ENCODE measurements at regions not wholly inside any gene's neighbourhood (a gene's known extent, or its start where the extent isn't known, plus 50 kb on each side); places are given as distances from the start of the nearest gene placed in this dataset.

- no peak for DNase-seq (ENCODE audit: low spot score)
These were observed 147.2 kb downstream of the C9orf50 start for GRCh38 chr9:129473523-129474244.

- DNase-seq (ENCODE audit: low spot score) = no peak
These were observed 148.2 kb downstream of the C9orf50 start for GRCh38 chr9:129472651-129473102.

DNA sequence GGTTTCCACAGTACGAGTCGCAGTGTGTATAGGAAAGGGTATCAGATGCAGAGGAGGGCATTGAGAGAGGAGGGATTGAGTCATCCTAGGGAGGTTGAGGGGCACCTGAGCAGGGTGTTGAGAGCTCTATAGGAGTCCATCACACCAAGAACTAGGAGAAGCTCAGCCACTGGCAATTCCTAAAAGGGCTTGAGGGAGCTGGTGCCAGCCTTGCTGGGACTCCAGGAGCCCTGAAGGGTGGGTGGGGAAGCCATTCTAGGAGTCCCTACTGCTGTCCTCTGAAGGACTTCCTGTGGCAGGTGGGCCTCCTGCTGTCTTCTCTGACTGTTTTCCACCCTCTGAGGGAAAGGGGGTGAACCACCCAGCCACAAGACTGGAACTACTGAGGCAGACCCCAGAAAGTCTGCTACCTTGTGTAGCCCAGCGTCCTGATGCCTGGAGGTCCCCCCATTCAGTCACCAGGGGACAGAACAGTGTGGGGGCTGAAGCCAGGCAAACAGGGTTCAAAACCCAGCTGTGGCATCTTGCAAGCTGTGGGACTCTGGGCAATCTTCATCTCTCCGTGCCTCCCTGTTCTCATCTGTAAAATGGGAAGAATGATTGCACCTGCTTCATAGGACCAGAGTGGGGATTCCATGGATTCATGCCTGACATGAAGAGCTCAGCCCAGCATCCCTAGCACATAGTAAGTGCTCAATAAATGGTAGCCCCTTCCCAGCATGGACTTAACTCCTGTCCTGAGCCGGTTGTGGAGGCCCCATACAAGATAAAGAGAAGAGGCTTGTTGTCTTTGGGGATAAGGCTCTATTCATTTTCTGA lies 149.5 kb downstream of the C9orf50 start:
- no peak for DNase-seq (ENCODE audit: low spot score)

DNA sequence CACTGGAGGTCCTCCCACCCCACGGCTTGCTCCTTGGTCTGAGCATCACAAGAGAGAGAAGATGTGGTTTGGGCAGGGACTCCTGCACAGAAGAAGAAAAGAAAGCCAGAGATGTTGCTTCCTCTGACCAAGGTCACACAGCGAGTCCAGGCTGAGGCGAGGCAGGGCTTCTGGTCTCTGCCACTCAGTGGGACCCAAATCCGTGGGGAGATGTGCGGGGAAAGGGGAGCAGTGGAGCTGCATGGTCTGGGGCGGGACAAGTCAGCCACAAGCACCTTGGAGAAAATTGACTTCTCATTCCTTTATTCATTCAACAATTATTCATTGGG lies 150.9 kb downstream of the C9orf50 start:
- DNase-seq (ENCODE audit: low spot score) = no peak

GRCh38 chr9:129469188-129469987 lies 151.5 kb downstream of the C9orf50 start:
- no peak for DNase-seq (ENCODE audit: low spot score)

DNA sequence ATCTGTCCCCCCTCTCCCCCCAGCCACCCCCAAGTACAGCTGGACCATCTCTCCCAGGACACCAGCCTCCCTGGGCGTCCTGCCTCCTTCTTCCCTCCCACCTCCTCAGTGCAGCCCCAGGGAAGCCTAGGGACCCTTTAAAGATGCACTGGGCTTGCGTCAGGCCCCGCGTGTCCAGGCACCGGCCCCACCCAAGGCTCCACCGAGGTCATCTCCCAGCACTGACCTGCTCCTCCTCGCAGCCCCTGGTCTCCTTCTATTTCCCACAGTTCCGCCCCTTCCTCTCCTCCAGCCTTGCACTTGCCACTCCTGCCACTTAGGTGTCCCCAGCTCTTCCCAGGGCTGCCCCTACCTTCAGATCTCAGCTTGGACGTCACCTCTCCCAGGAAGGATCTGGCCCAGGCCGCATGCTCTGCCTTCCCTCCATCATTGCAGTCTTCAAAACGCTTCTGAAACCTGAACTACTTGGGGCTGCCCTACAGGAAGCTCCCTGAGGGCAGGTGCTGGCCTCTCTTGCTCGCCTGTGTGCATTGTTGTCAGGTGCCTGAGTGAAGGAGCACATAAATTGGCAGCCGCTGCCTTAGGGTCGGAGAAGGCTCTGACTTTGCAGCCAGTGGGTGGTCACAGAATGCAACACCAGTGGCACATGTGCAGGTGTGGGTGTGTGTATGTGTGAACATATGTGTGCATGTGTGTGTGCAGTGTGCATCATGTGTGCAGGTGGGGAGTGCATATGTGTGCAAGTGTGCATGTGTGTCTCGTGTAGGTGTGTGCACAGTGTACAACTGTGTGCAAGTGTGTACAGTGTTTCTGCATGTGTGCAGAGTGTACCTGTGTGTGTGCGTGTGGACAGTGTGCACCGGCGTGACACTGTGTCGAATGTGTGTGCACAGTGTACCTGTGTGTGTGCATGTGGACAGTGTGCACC lies 152.9 kb downstream of the C9orf50 start:
- DNase-seq (ENCODE audit: low spot score) = no peak

- DNase-seq (ENCODE audit: low spot score) = no peak
These were observed 153.8 kb downstream of the C9orf50 start for GRCh38 chr9:129467004-129467588.

DNA sequence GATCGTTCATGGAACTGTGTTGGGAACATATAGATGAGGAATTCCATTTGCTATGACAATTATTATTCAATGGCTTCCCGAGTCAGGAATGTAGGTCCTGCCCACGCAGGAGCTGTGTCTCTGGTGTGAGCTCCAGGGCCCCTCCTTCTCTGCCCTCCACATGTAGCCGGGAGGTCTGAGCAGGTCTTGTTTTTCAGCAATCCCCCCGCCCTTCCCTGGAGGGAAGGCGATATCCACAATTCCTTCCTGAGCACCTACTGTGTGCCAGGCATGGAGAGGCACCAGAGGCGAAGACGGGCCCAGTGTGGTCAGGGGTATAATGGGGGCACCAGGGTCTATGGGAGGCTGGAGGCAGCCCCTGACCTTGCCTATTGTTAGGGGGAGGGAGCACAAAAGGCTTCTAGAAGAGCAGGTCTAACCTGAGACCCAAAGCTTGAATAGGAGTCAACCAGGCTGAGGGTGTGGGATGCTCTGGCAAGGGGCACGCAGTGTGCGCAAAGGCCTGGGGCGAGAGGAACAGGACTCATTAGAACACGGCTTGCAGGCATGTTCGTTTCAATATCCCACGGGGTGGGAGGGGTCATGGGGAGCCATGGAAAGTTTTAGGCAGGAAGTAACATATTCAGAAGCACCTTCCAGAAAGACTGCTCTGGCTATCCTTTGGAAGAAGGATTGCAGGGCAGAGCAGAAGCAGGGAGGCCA lies 154.9 kb downstream of the C9orf50 start:
- DNase-seq (ENCODE audit: low spot score) = no peak

GRCh38 chr9:129464972-129465833 lies 155.7 kb downstream of the C9orf50 start:
- DNase-seq (ENCODE audit: low spot score) = no peak

- DNase-seq (ENCODE audit: low spot score) = no peak
These were observed 156.9 kb downstream of the C9orf50 start for GRCh38 chr9:129463994-129464393.

- no peak for DNase-seq (ENCODE audit: low spot score)
These were observed 157.4 kb downstream of the C9orf50 start for GRCh38 chr9:129463477-129463876.

- no peak for DNase-seq (ENCODE audit: low spot score)
These were observed 158.5 kb downstream of the C9orf50 start for GRCh38 chr9:129462360-129462759.

DNA sequence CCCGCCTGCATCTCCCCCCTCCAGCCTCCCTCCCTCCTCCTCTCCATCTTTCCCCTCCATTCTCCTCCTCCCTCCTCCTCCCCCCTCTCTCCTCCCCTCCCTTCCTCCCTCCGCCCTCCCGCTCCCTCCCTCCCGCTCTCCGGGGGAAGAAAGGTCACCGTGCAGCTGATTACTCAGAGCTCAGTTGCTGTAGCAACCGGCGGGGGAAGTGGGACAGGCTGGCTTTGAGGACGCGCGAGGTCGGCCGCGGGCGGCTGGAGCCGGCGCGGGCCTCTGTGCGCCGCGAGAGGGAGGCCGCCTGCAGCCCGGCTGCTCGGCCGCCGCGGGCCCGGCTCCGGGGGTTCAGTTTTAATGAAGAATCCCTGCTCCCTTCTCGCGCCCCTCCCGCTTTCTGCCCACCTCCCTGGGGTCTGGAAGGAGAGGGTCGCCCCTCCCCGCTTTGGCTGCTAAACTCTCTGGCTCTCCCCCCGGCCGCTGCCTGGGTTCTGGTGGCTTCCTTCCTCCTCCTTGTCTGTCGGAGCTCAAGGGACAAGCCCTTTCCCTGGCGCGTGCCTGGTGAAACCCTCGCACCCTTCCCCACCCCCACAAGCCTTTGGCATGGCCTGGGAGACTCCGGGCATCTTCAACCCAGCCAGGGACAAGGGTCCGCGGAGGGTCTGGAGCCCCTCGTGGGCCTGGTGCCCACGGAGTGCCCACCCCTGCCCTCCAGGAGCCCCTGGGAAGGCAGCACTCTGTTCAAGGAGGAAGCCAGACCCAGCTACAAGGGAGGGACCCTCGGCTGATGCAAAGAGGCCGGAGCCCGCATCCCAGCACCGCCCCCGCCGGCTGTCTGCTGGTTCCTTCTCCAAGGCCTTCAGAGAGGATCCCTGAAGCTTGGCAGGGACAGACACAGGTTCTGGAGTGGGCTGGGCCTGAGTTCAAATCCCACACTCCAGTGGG lies 160.3 kb downstream of the C9orf50 start:
- peak; percentile 95 for DNase-seq (ENCODE audit: low spot score)

DNA sequence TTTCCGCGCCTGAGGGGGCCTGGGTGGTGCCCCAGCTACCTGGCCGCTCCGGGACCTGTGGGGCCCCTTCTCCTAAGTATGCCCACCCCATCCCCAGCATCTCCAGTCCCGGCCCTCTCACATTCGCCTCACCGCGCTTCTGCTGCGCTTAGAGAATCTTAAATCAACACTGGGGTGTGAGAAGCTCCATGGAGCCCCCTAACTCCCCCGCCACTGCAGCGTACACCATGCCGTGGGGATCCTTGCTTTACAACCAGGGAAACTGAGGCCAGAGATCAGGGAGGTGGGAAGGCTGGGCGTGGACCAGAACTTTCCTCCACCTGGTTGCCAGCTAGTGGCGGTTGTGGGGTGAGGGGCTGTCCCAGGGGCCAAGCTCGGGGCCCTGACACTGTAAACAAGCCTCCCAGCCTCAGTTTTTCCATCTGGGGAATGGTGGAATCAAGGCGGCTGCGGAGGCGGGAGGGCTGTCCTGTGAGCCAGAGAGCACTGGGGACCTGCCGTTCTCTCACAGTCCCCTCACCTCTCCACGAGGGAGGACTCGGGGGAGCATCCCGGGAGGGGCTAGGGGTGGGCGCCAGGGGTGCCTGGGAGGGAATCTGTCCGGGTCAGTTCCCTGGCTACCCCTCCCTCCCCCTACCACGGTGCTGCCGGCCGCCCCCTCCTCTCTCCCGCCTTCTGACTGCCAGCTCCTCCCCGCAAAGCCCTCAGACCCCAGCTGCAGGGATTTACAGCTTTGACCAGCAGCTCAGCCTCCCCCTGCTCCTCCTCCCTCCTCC lies 161.2 kb downstream of the C9orf50 start:
- DNase-seq (ENCODE audit: low spot score) = no peak

- no peak for DNase-seq (ENCODE audit: low spot score)
These were observed 162.0 kb downstream of the C9orf50 start for GRCh38 chr9:129458663-129459546.

DNA sequence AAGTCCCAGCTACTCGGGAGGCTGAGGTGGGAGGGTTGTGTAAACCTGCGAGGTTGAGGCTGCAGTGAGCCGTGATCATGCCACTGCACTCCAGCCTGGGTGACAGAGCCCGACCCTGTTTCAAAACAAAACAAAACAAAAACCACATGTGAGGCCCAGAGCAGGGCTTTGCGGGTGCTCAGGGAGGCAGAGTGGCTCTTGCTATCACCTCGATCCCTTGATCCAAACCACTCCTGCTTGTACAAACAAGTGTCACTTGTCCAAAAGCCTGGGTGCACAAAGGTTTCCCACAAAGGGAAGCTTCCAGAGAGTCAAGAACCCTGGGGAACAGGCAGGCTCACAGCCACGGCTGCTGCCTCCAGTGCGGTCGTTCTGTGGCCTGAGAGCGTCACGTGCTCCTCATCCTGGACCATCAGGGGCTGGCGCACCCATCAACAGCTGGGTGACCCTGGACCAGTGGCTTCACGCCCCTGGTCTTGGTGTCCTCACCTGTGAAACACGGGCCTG lies 162.7 kb downstream of the C9orf50 start:
- DNase-seq (ENCODE audit: low spot score) = peak; percentile 82
